SKM-1 treated with dmso at 0.1 percent for 144 hours (cell line): ENCODE measurements at regions not wholly inside any gene's neighbourhood (a gene's known extent, or its start where the extent isn't known, plus 50 kb on each side); places are given as distances from the start of the nearest gene placed in this dataset.
"Not testable (repeated sequence)": the region's sequence is repeated elsewhere in the genome, so short reads cannot be mapped to it uniquely, and the experiment has no call there.

Source experiments
- DNase-seq: peaks from one replicate; lab custom pipeline; 2025; ENCODE audit not compliant: unreplicated experiment; lab: John Stamatoyannopoulos, UW

- DNase-seq = no peak
These were observed 1513.3 kb downstream of the FAM181B start for GRCh38 chr11:81220146-81220895.

GRCh38 chr11:81219661-81220060 is 1514.0 kb downstream of the FAM181B start:
- no peak for DNase-seq

- no peak for DNase-seq
These were observed 1515.2 kb downstream of the FAM181B start for GRCh38 chr11:81218440-81218839.

- DNase-seq = no peak
These were observed 1522.6 kb downstream of the FAM181B start for GRCh38 chr11:81211050-81211449.

GRCh38 chr11:81207421-81208054 is 1526.1 kb downstream of the FAM181B start:
- DNase-seq = no peak

- DNase-seq = no peak
These were observed 1529.8 kb downstream of the FAM181B start for GRCh38 chr11:81203876-81204275.

- DNase-seq = no peak
These were observed 1536.3 kb downstream of the FAM181B start for GRCh38 chr11:81197396-81197795.

GRCh38 chr11:81192516-81192915 is 1541.1 kb downstream of the FAM181B start:
- DNase-seq = no peak

- DNase-seq = no peak
These were observed 1543.1 kb downstream of the FAM181B start for GRCh38 chr11:81190546-81190945.

- DNase-seq = not testable (repeated sequence)
These were observed 1546.6 kb downstream of the FAM181B start for GRCh38 chr11:81187033-81187432.

- DNase-seq = no peak
These were observed 1558.9 kb downstream of the FAM181B start for GRCh38 chr11:81174646-81175330.

GRCh38 chr11:81165164-81165563 is 1568.5 kb downstream of the FAM181B start:
- DNase-seq = no peak

GRCh38 chr11:81159900-81160299 is 1573.8 kb downstream of the FAM181B start:
- no peak for DNase-seq

GRCh38 chr11:81135570-81135969 is 1598.1 kb downstream of the FAM181B start:
- no peak for DNase-seq

GRCh38 chr11:81129618-81130017 is 1604.0 kb downstream of the FAM181B start:
- no peak for DNase-seq

GRCh38 chr11:81112718-81113117 is 1620.9 kb downstream of the FAM181B start:
- DNase-seq = no peak

- DNase-seq = no peak
These were observed 1629.6 kb downstream of the FAM181B start for GRCh38 chr11:81104051-81104450.

- no peak for DNase-seq
These were observed 1635.2 kb downstream of the FAM181B start for GRCh38 chr11:81098471-81098870.

- no peak for DNase-seq
These were observed 1641.1 kb downstream of the FAM181B start for GRCh38 chr11:81092522-81092921.

- DNase-seq = no peak
These were observed 1644.4 kb downstream of the FAM181B start for GRCh38 chr11:81089242-81089641.

- DNase-seq = no peak
These were observed 1639.6 kb upstream of the TENM4 start for GRCh38 chr11:81080476-81080875.

- DNase-seq = no peak
These were observed 1631.4 kb upstream of the TENM4 start for GRCh38 chr11:81072273-81072672.
